Fibroblast of lung (primary cell): ENCODE measurements at regions not wholly inside any gene's neighbourhood (a gene's known extent, or its start where the extent isn't known, plus 50 kb on each side); places are given as distances from the start of the nearest gene placed in this dataset.

Experiments used
- EZH2 ChIP-seq: IDR thresholded peaks from 2 replicates; pipeline ENCODE4 v1.5.1; 2012; ENCODE audit warnings: low read length, control low read depth, mild to moderate bottlenecking; ENCODE audit errors: missing control alignments
- TF ChIP-seq, protein P1 (sequence below), 2 donors: IDR thresholded peaks in 1 of 2; conservative IDR thresholded peaks in 1 of 2; 1 replicate in 1 of 2; 2 replicates in 1 of 2; pipeline ENCODE4 v1.5.1; 2011 to 2012; ENCODE audit warnings: low read length in 2 of 2, control low read depth in 1 of 2, inconsistent platforms in 1 of 2, low read depth in 1 of 2, mild to moderate bottlenecking in 1 of 2

DNA sequence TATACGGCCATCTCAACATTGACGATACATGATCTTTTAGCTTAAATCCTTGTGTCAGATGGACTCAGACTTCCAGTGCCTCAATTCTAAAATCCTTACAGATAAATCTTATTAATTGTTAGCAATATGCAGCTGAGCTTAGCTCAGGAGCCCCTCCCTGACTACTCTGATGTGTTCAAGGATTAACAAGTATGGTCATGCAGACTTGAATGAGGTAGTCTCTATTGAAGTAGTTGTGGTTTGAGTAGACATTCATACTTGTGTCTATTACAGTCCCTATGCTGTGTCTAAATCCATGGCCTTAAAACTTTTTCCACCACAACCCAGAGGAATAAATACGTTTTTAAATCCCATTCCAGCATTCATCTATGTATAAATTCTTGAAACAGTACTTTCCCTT is 119.5 kb downstream of the NUP35 start:
- TF ChIP-seq, protein P1, sequence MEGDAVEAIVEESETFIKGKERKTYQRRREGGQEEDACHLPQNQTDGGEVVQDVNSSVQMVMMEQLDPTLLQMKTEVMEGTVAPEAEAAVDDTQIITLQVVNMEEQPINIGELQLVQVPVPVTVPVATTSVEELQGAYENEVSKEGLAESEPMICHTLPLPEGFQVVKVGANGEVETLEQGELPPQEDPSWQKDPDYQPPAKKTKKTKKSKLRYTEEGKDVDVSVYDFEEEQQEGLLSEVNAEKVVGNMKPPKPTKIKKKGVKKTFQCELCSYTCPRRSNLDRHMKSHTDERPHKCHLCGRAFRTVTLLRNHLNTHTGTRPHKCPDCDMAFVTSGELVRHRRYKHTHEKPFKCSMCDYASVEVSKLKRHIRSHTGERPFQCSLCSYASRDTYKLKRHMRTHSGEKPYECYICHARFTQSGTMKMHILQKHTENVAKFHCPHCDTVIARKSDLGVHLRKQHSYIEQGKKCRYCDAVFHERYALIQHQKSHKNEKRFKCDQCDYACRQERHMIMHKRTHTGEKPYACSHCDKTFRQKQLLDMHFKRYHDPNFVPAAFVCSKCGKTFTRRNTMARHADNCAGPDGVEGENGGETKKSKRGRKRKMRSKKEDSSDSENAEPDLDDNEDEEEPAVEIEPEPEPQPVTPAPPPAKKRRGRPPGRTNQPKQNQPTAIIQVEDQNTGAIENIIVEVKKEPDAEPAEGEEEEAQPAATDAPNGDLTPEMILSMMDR (conservative IDR thresholded peaks at IDR 0.05 in 1 of 2, IDR thresholded peaks at IDR 0.05 in 1 of 2; ENCODE audit: low read depth in 1 of 2, low read length in 2 of 2) = no peak
- TF ChIP-seq EZH2 = no peak
